SK-N-SH (cell line): ENCODE measurements at regions not wholly inside any gene's neighbourhood (a gene's known extent, or its start where the extent isn't known, plus 50 kb on each side); places are given as distances from the start of the nearest gene placed in this dataset.

Experiments used
- CTCF ChIA-PET: fragments of 300-600, 350-600 bp; formaldehyde crosslinking; extraction: SDS; loops from one replicate; lab custom pipeline; 2021; lab: Yijun Ruan, JAX
- POLR2A ChIA-PET: fragments of 350-600 bp; sonication (Branson Sonifier 250); formaldehyde crosslinking; extraction: SDS; loops from one replicate; lab custom pipeline; 2020; ENCODE audit warnings: antibody characterized with exemption, inconsistent platforms; lab: Yijun Ruan, JAX
- DNase-seq: peaks from one replicate; pipeline ENCODE4 v3.0.0; 2012
- H2AFZ ChIP-seq: fragments of 200-600 bp; sonication (generic); 2 replicates; pipeline ENCODE4 v1.8.1; 2016; ENCODE audit warnings: antibody characterized with exemption, mild to moderate bottlenecking, low read depth
- H3F3A ChIP-seq: fragments of 200-600 bp; sonication (generic); replicated peaks from 2 replicates; pipeline ENCODE3; 2016; ENCODE audit warnings: antibody characterized with exemption, mild to moderate bottlenecking; ENCODE audit not compliant: insufficient read depth
- H3K27ac ChIP-seq, 2 experiments: fragments of 200-500 bp in 1 of 2; fragments of 200-600 bp in 1 of 2; sonication (Bioruptor generic) in 1 of 2; sonication (generic), shearing (Covaris generic) in 1 of 2; 2 replicates each; pipeline versions ENCODE4 v1.5.1 to v1.6.1; 2014 to 2016; ENCODE audit warnings: low read depth in 2 of 2, inconsistent platforms in 1 of 2, low read length in 1 of 2, mild to moderate bottlenecking in 1 of 2, mixed read lengths in 1 of 2
- H3K27me3 ChIP-seq: fragments of 200-600 bp; sonication (generic), shearing (Covaris generic); 2 replicates; pipeline ENCODE4 v1.6.1; 2016; ENCODE audit warnings: mixed run types; ENCODE audit not compliant: insufficient read depth
- H3K36me3 ChIP-seq, 2 experiments: fragments of 200-500 bp in 1 of 2; fragments of 200-600 bp in 1 of 2; sonication (Bioruptor generic) in 1 of 2; sonication (generic) in 1 of 2; replicated peaks in 1 of 2; 2 replicates each; pipeline versions ENCODE3 to v1.5.1; 2014 to 2016; ENCODE audit warnings: low read length in 1 of 2, mild to moderate bottlenecking in 1 of 2; ENCODE audit not compliant: insufficient read depth in 2 of 2, control insufficient read depth in 1 of 2
- H3K4me1 ChIP-seq, 2 experiments: fragments of 200-500 bp in 1 of 2; fragments of 200-600 bp in 1 of 2; sonication (Bioruptor generic) in 1 of 2; sonication (generic), shearing (Covaris generic) in 1 of 2; 2 replicates each; pipeline versions ENCODE4 v1.5.1 to v1.6.1; 2014 to 2016; ENCODE audit warnings: low read depth in 1 of 2, low read length in 1 of 2, mixed run types in 1 of 2; ENCODE audit not compliant: insufficient read depth in 2 of 2, control insufficient read depth in 1 of 2
- H3K4me2 ChIP-seq: fragments of 200-600 bp; sonication (generic), shearing (Covaris generic); 2 replicates; pipeline ENCODE4 v1.6.1; 2017; ENCODE audit warnings: mixed run types
- H3K4me3 ChIP-seq, 2 experiments: fragments of 200-500 bp in 1 of 2; fragments of 200-600 bp in 1 of 2; sonication (Bioruptor generic) in 1 of 2; sonication (generic), shearing (Covaris generic) in 1 of 2; 2 replicates each; pipeline versions ENCODE4 v1.5.1 to v1.8.1; 2014 to 2016; ENCODE audit warnings: low read depth in 2 of 2, inconsistent platforms in 1 of 2, low read length in 1 of 2, mild to moderate bottlenecking in 1 of 2, mixed read lengths in 1 of 2, moderate library complexity in 1 of 2
- H3K79me2 ChIP-seq: fragments of 200-600 bp; sonication (generic); 2 replicates; pipeline ENCODE4 v1.8.1; 2017; ENCODE audit warnings: mild to moderate bottlenecking; ENCODE audit not compliant: insufficient read depth
- H3K9ac ChIP-seq: fragments of 200-600 bp; sonication (generic); 2 replicates; pipeline ENCODE4 v1.6.1; 2017; ENCODE audit warnings: mixed run types
- H3K9me2 ChIP-seq: fragments of 200-600 bp; sonication (generic); 2 replicates; pipeline ENCODE4 v1.6.1; 2017; ENCODE audit warnings: mixed run types
- H3K9me3 ChIP-seq: fragments of 200-600 bp; sonication (generic); 2 replicates; pipeline ENCODE4 v1.6.1; 2017; ENCODE audit warnings: mixed run types, mild to moderate bottlenecking, moderate library complexity
- H4K20me1 ChIP-seq: fragments of 200-600 bp; sonication (generic); 2 replicates; pipeline ENCODE4 v1.6.1; 2017; ENCODE audit warnings: mild to moderate bottlenecking, mixed run types; ENCODE audit not compliant: insufficient read depth
- ELF1 ChIP-seq: IDR thresholded peaks from 2 replicates; pipeline ENCODE4 v1.4.0; 2012
- EP300 ChIP-seq, 2 experiments: IDR thresholded peaks; 2 replicates each; pipeline versions ENCODE4 v1.4.0 to v1.6.1; 2012; ENCODE audit warnings: borderline replicate concordance in 1 of 2, low read depth in 1 of 2, low read length in 1 of 2
- EZH2phosphoT487 ChIP-seq: fragments of 200-600 bp; sonication (generic); IDR thresholded peaks from 2 replicates; pipeline ENCODE4 v1.6.1; 2017; ENCODE audit warnings: low read depth, mixed run types, mild to moderate bottlenecking, antibody characterized with exemption, moderate library complexity, borderline replicate concordance
- FOSL2 ChIP-seq: IDR thresholded peaks from 2 replicates; pipeline ENCODE4 v1.4.0; 2012; ENCODE audit warnings: low read depth, mild to moderate bottlenecking, moderate library complexity, borderline replicate concordance
- MAX ChIP-seq: IDR thresholded peaks from 2 replicates; pipeline ENCODE4 v1.4.0; 2012; ENCODE audit warnings: low read depth
- MXI1 ChIP-seq: IDR thresholded peaks from 2 replicates; pipeline ENCODE4 v1.6.1; 2012; ENCODE audit warnings: mild to moderate bottlenecking, low read depth, low read length, improper control_type of control experiment
- NRF1 ChIP-seq: IDR thresholded peaks from 2 replicates; pipeline ENCODE4 v1.6.1; 2012; ENCODE audit warnings: low read depth, mild to moderate bottlenecking, low read length
- POLR2AphosphoS5 ChIP-seq: IDR thresholded peaks from 2 replicates; pipeline ENCODE4 v1.6.1; 2012; ENCODE audit warnings: low read depth, low read length
- REST ChIP-seq: IDR thresholded peaks from 2 replicates; pipeline ENCODE4 v1.6.1; 2012; ENCODE audit warnings: mild to moderate bottlenecking, low read depth, low read length, moderate library complexity
- RFX5 ChIP-seq: IDR thresholded peaks from 2 replicates; pipeline ENCODE4 v1.6.1; 2012; ENCODE audit warnings: mild to moderate bottlenecking, improper control_type of control experiment, low read length
- SMC3 ChIP-seq: IDR thresholded peaks from 2 replicates; pipeline ENCODE4 v1.6.1; 2012; ENCODE audit warnings: low read depth, low read length, improper control_type of control experiment
- TCF12 ChIP-seq: IDR thresholded peaks from 2 replicates; pipeline ENCODE4 v1.4.0; 2012
- USF1 ChIP-seq: IDR thresholded peaks from 2 replicates; pipeline ENCODE4 v1.4.0; 2012; ENCODE audit warnings: low read depth, borderline replicate concordance
- YY1 ChIP-seq: IDR thresholded peaks from 2 replicates; pipeline ENCODE4 v1.4.0; 2012; ENCODE audit warnings: low read depth, mild to moderate bottlenecking
- ZBTB33 ChIP-seq: IDR thresholded peaks from 2 replicates; pipeline ENCODE4 v1.4.0; 2012; ENCODE audit warnings: low read depth, borderline replicate concordance
- WGBS: methylation state at CpG from one replicate; pipeline ENCODE4 v1.1.6; 2017; ENCODE audit warnings: low lambda C conversion rate; 5-methylcytosine and 5-hydroxymethylcytosine counted together

GRCh38 chr1:174080819-174081218, 58.7 kb upstream of the RC3H1 start:
- H3K4me1 ChIP-seq: no peaks in the 10 kb centered on the region
- CTCF ChIA-PET: interaction anchor here (2.0 kb wide), 1 partner anchor 34 kb away, joined by 6 read pairs; no protein-coding TSS in a partner anchor
- H3K9me3 ChIP-seq: no peaks in the 10 kb centered on the region
- no peak overlapping the region for H3K4me3 ChIP-seq
- no peak overlapping the region for H3K9ac ChIP-seq
- H3K4me2 ChIP-seq: no peak overlapping the region
- no peak overlapping the region for H3K27ac ChIP-seq
- TF ChIP-seq REST: no peak
- TF ChIP-seq POLR2AphosphoS5: no peak
- TF ChIP-seq NRF1: no peak
- no peak for TF ChIP-seq EZH2phosphoT487
- TF ChIP-seq SMC3: no peak
- TF ChIP-seq MXI1: no peak
- TF ChIP-seq TCF12: no peak
- TF ChIP-seq RFX5: no peak
- no peak for TF ChIP-seq EP300 (IDR thresholded peaks at IDR 0.05; ENCODE audit: borderline replicate concordance in 1 of 2, low read depth in 1 of 2, low read length in 1 of 2)
- no peak for TF ChIP-seq ELF1
- no peak for TF ChIP-seq ZBTB33
- TF ChIP-seq MAX: no peak
- TF ChIP-seq USF1: no peak
- no peak for TF ChIP-seq YY1
- TF ChIP-seq FOSL2: no peak
- TF ChIP-seq, all 33 proteins: peak for 0
- Histone ChIP-seq H3K27me3 (no peaks in the 10 kb centered on the region), H3K79me2 (no peaks in the 10 kb centered on the region), H3K9me2 (no peaks in the 10 kb centered on the region), H4K20me1 (no peaks in the 10 kb centered on the region), H3F3A (no peaks in the 10 kb centered on the region), H2AFZ (no peak overlapping the region), H3K36me3 (no peaks in the 10 kb centered on the region)
- DNase-seq: no peak
- WGBS: 14% methylated on average over 1 of the region's 1 CpG
- POLR2A ChIA-PET: no interaction called here
